IPS DF 4.7 (cell line): ENCODE measurements at regions not wholly inside any gene's neighbourhood (a gene's known extent, or its start where the extent isn't known, plus 50 kb on each side); places are given as distances from the start of the nearest gene placed in this dataset.

Experiments used
- DNase-seq: peaks from one replicate; pipeline ENCODE4 v3.0.0-alpha.2; 2013; ENCODE audit warnings: low spot score; ENCODE audit errors: extremely low read depth

GRCh38 chr1:98482611-98483010, 178.9 kb upstream of the SNX7 start:
- no peak for DNase-seq

GRCh38 chr1:98480271-98480670, 181.2 kb upstream of the SNX7 start:
- no peak for DNase-seq

GRCh38 chr1:98478121-98478520, 183.4 kb upstream of the SNX7 start:
- DNase-seq = no peak

GRCh38 chr1:98472878-98473277, 188.6 kb upstream of the SNX7 start:
- no peak for DNase-seq

GRCh38 chr1:98471633-98472032, 189.9 kb upstream of the SNX7 start:
- no peak for DNase-seq

- peak; percentile 16 for DNase-seq
These were observed 193.3 kb upstream of the SNX7 start for GRCh38 chr1:98468111-98468717.

GRCh38 chr1:98467586-98467985, 193.9 kb upstream of the SNX7 start:
- DNase-seq = no peak

GRCh38 chr1:98467122-98467521, 194.4 kb upstream of the SNX7 start:
- no peak for DNase-seq

- DNase-seq = no peak
These were observed 199.6 kb upstream of the SNX7 start for GRCh38 chr1:98461873-98462385.

- DNase-seq = no peak
These were observed 201.4 kb upstream of the SNX7 start for GRCh38 chr1:98460136-98460535.

GRCh38 chr1:98459486-98459870, 202.0 kb upstream of the SNX7 start:
- no peak for DNase-seq

GRCh38 chr1:98458511-98459485, 202.7 kb upstream of the SNX7 start:
- DNase-seq = no peak

GRCh38 chr1:98457248-98457647, 204.3 kb upstream of the SNX7 start:
- no peak for DNase-seq

- DNase-seq = no peak
These were observed 206.9 kb upstream of the SNX7 start for GRCh38 chr1:98454666-98455065.

- DNase-seq = no peak
These were observed 208.5 kb upstream of the SNX7 start for GRCh38 chr1:98453066-98453465.

GRCh38 chr1:98452162-98452561, 209.4 kb upstream of the SNX7 start:
- DNase-seq = no peak

GRCh38 chr1:98441281-98441680, 220.2 kb upstream of the SNX7 start:
- DNase-seq = no peak

- DNase-seq = no peak
These were observed 222.1 kb upstream of the SNX7 start for GRCh38 chr1:98439471-98439870.

- no peak for DNase-seq
These were observed 224.0 kb upstream of the SNX7 start for GRCh38 chr1:98437540-98437939.

GRCh38 chr1:98437011-98437410, 224.5 kb upstream of the SNX7 start:
- no peak for DNase-seq

- DNase-seq = no peak
These were observed 231.5 kb upstream of the SNX7 start for GRCh38 chr1:98429965-98430443.

- DNase-seq = no peak
These were observed 232.7 kb upstream of the SNX7 start for GRCh38 chr1:98428864-98429263.
